Nephron progenitor cell (in vitro differentiated cells): ENCODE measurements at regions not wholly inside any gene's neighbourhood (a gene's known extent, or its start where the extent isn't known, plus 50 kb on each side); places are given as distances from the start of the nearest gene placed in this dataset.

Source experiments
- DNase-seq: peaks from one replicate; pipeline ENCODE4 v3.0.0; 2021
- H3K27ac Mint-ChIP-seq: 2 replicates; pipeline ENCODE4 v1.8.0; 2021; ENCODE audit warnings: mild to moderate bottlenecking, moderate library complexity, mixed read lengths
- H3K27me3 Mint-ChIP-seq: 2 replicates; pipeline ENCODE4 v1.8.0; 2021; ENCODE audit warnings: mild to moderate bottlenecking, low read depth, mixed read lengths; ENCODE audit not compliant: poor library complexity
- H3K36me3 Mint-ChIP-seq: 2 replicates; pipeline ENCODE4 v1.8.0; 2021; ENCODE audit warnings: low read depth, mixed read lengths
- H3K4me1 Mint-ChIP-seq: 2 replicates; pipeline ENCODE4 v1.8.0; 2021; ENCODE audit warnings: mixed read lengths
- H3K4me3 Mint-ChIP-seq: 2 replicates; pipeline ENCODE4 v1.8.0; 2021; ENCODE audit warnings: mild to moderate bottlenecking, moderate library complexity, mixed read lengths
- H3K9me3 Mint-ChIP-seq: 2 replicates; pipeline ENCODE4 v1.8.0; 2021; ENCODE audit warnings: mild to moderate bottlenecking, moderate library complexity, mixed read lengths
- TF ChIP-seq, protein P1 (sequence below): fragments of 200-600 bp; sonication (generic); IDR thresholded peaks from 2 replicates; pipeline ENCODE4 v1.5.0; 2021; ENCODE audit warnings: antibody characterized with exemption

DNA sequence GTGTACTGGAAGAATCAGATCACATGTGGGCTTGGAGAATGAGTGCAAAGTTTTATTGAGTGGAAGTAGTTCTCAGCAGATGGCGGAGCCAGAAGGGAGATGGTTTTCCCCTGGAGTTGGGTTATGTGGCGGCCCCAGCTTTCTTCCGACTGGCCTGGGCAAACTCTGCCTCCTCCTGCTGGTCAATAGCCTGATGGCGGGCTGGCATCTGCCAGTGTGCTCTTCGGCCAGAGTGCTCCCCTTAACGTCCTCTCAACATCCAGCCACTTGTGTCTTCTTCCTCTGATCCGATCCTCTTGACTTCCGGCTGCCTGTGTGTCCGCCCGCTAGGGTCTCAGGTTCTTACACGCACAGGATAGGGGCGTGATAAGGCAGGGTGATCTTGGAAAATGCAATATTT lies 741.3 kb downstream of the RNF144A start:
- Mint-ChIP-seq H3K9me3 (peaks cover 57% of the 10 kb centered on the region), H3K4me3 (no peak overlapping the region), H3K4me1 (no peaks in the 10 kb centered on the region), H3K36me3 (peaks cover 20% of the 10 kb centered on the region), H3K27me3 (peaks cover 5% of the 10 kb centered on the region), H3K27ac (peak overlapping the region; percentile 59)
- TF ChIP-seq, protein P1, sequence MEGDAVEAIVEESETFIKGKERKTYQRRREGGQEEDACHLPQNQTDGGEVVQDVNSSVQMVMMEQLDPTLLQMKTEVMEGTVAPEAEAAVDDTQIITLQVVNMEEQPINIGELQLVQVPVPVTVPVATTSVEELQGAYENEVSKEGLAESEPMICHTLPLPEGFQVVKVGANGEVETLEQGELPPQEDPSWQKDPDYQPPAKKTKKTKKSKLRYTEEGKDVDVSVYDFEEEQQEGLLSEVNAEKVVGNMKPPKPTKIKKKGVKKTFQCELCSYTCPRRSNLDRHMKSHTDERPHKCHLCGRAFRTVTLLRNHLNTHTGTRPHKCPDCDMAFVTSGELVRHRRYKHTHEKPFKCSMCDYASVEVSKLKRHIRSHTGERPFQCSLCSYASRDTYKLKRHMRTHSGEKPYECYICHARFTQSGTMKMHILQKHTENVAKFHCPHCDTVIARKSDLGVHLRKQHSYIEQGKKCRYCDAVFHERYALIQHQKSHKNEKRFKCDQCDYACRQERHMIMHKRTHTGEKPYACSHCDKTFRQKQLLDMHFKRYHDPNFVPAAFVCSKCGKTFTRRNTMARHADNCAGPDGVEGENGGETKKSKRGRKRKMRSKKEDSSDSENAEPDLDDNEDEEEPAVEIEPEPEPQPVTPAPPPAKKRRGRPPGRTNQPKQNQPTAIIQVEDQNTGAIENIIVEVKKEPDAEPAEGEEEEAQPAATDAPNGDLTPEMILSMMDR = no peak
- DNase-seq = no peak

DNA sequence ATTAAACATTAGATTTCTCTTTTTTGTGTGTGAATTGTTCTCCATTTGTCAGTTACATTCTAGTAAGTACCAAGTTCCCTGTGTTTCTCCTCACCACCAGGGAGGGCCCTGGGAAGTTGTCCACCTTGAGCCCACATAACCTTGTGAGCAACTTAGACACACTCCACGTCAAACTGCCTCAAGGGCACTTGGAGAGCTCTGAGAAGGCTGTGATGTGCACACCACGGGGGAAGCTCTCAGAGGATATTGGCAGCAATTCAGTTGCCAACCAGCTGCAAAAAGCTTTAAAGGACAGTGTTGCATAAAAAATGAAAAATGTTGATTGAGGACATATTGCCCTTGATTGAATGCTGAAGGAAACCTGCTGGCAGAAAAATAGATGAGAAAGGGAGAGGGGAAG lies 743.6 kb downstream of the RNF144A start:
- DNase-seq = no peak
- H3K27me3 Mint-ChIP-seq = no peaks in the 10 kb centered on the region
- H3K36me3 Mint-ChIP-seq = peaks cover 7% of the 10 kb centered on the region
- H3K9me3 Mint-ChIP-seq = peaks cover 38% of the 10 kb centered on the region
- H3K4me3 Mint-ChIP-seq = no peak overlapping the region
- no peaks in the 10 kb centered on the region for H3K4me1 Mint-ChIP-seq
- TF ChIP-seq, protein P1 = no peak
- H3K27ac Mint-ChIP-seq = no peak overlapping the region

DNA sequence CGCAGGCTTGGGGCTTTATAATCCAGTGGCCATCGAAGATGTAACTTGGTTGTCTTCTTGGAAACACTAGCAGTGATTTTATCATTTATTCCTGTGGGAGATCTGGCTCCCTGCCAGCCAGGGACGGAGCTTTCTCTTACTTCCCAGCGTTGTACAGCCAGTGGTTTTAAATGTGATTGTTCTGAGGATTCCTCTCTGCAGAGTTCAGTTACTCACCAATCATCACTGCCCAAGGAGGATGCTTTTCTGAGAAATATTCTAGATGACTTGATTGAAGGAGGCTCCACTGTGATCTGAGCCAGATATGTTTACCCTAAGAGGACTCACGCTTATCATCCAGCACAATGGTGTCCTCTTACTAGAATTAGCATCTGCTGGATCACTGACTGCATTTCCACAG lies 744.3 kb downstream of the RNF144A start:
- Mint-ChIP-seq H3K27me3 (no peaks in the 10 kb centered on the region), H3K36me3 (peaks cover 7% of the 10 kb centered on the region), H3K27ac (no peak overlapping the region), H3K9me3 (peaks cover 38% of the 10 kb centered on the region), H3K4me1 (no peaks in the 10 kb centered on the region), H3K4me3 (no peak overlapping the region)
- TF ChIP-seq, protein P1 = no peak
- no peak for DNase-seq

DNA sequence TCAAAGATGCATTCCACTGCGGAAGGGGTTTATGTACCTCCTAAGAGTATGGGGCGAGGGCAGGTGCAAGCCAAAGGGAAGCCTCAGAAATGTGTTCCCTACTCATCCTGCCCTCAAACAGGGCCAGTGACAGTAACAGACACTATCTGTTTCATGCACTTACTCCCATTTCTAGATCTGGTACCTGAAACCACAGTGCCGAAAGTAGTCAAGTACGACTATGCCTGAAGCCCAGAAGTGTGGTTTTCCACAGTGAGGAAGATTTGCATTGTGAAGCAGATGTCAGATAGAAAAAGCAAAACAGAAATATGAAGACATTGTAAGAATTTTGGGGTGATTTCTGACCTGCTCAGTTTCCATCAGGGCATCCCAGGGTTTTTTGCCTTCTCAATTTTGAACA lies 748.7 kb downstream of the RNF144A start:
- DNase-seq = no peak
- H3K9me3 Mint-ChIP-seq = peaks cover 10% of the 10 kb centered on the region

DNA sequence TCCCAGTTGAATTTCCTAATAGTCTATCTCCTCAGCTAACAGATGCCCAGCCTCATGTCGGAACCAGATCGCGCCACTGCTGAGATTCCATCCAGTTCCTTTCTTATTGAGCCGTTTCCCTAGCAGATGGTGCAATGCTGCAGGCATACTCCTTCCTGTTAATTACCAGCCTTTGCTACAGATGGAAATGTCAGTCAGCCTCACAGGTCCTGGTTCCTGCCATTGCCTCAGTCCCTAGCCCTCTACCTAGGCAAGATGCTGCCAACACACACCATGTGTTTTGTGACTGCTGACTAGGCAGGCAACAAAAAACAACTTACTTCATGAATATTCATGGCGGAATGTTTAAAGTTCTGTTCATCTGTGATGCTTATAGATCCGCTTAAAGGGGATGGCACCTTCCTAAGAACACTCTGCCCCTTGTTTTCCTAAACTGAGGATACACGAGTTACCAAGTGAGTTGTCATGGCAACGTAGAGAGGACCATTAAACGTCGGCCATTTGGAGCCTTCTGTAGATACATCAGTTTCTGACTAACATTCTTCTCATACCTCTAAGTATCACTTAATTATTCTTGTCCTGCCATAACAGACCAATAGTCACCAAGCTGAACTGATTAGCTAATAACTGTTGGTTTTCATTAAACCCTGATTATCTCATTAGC lies 749.5 kb downstream of the RNF144A start:
- TF ChIP-seq, protein P1 = no peak
- no peak for DNase-seq
- Mint-ChIP-seq H3K27ac (no peak overlapping the region), H3K27me3 (peaks cover 2% of the 10 kb centered on the region), H3K9me3 (peaks cover 2% of the 10 kb centered on the region), H3K36me3 (no peaks in the 10 kb centered on the region), H3K4me1 (peaks cover 6% of the 10 kb centered on the region), H3K4me3 (no peak overlapping the region)

More for the DNA sequence above, 748.7 kb downstream of the RNF144A start:
- H3K4me1 Mint-ChIP-seq = peaks cover 2% of the 10 kb centered on the region
- H3K27ac Mint-ChIP-seq = no peak overlapping the region
- no peak overlapping the region for H3K4me3 Mint-ChIP-seq
- H3K36me3 Mint-ChIP-seq = peaks cover 1% of the 10 kb centered on the region
- TF ChIP-seq, protein P1 = no peak
- no peaks in the 10 kb centered on the region for H3K27me3 Mint-ChIP-seq

DNA sequence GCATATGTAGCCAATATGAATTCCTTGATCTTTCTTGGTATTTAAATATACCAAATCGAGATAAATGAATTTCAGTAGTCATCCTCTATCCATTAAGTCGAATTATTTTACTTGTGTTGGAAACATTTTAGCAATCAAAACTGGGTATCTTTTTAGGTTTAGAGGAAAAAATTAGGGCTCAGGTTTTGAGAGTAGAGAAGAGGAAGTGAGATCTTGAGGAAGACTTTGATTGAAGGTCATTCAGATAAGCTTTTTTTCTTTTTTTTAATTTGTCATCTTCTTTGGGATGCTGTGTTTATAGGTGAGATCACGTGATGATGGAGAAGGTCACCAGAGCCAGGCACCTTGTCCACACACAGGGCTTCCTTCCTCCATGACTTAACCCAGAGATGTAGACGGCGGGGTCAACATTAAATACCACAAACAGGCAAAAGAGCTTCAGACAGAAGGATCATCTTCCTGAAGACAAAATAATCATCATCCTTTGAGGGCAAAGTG lies 750.1 kb downstream of the RNF144A start:
- Mint-ChIP-seq H3K4me3 (no peak overlapping the region), H3K27me3 (peaks cover 2% of the 10 kb centered on the region), H3K4me1 (peaks cover 12% of the 10 kb centered on the region)

More for the DNA sequence above, 750.1 kb downstream of the RNF144A start:
- TF ChIP-seq, protein P1 = no peak
- DNase-seq = no peak
- H3K36me3 Mint-ChIP-seq = peaks cover 4% of the 10 kb centered on the region
- H3K27ac Mint-ChIP-seq = no peak overlapping the region
- peaks cover 4% of the 10 kb centered on the region for H3K9me3 Mint-ChIP-seq
